HG03460 (cell line): ENCODE measurements at regions not wholly inside any gene's neighbourhood (a gene's known extent, or its start where the extent isn't known, plus 50 kb on each side); places are given as distances from the start of the nearest gene placed in this dataset.

Experiments
- ATAC-seq: cut with Tn5 transposase; IDR thresholded peaks from one replicate; pipeline ENCODE4 v1.9.1; 2021; ENCODE audit not compliant: unreplicated experiment

DNA sequence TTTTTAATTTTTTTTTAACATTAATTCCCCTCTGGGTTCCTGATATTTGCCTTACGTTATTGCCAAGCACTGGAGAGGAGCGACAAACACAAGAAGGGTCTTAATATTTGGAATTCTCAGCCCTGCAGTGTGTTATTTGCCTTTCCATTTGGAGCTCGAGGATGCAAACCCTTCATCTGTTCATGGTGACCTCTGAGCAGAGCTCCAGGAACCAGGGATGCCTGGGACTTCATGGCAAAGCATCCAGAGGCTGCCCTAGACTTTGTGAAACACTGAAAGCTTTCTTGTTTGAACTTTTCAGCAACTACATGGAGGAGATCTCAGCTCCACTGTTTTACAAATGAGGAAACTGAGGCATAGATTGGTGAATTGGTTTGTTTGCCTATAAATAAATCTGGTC, 254.2 kb downstream of the CBLN1 start:
- ATAC-seq, result no peak

DNA sequence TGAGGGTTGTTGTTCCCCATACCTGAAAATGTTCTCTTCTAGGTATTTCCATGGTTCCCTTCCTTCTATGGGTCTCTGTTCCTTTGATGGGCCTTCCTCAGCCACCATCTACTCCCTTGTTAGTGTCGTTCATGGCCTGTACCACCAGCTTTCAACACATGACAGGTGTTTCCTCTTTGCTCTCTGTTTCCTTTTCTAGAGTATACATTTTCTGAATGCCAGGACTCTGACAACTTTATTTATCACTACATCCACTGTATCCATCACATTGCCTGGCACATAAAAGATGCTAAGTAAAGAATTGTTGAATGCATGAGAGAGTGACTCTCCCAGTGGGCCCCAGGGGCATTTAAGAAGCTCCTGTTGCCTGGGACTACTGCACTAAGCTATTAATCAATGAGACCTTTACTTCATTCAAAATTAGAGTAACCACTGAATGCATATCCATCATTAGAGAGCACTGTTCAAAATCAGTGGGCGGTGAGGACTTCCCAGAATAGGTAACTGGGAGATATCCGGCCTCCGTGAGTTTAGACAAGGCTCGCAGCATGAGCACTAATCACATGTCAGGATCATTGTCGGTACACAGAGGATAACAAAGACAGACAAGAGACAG, 255.0 kb downstream of the CBLN1 start:
- no peak for ATAC-seq

DNA sequence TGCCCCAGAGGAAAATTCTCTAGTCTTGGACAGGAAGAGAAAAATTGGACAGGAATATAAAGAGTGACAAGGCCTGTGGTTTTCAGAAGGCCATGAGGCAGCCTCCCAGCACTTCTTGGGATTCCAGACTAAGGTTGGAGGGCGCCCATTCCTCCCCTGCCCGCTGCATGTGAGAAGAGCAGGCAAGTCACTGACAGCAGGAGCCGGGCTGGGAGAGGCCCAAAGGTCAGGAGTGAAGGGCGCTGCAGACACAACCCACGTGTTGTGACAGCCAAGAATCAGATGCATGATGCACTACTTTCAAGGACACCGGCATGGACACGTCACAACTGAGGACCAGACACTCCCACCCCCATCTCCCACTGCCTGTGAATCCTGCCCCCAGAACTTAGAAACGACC, 256.7 kb downstream of the CBLN1 start:
- no peak for ATAC-seq

DNA sequence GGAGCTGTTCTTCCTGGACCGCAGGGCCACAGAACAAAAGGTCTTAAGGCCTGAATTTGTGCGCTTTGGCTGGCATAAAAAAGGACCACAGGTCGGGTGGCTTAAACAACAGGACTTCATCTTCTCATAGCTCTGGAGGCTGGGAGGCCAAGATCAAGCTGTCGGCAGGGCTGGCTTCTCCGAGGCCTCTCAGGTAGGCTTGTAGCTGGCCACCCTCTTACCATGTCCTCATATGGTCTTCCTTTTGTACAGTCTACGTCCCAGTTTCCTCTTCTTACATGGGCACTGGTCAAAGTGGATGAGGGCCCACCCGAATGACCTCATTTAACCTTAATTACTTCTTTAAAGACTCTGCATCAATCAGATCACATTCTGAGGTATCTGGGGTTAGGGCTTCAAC, 257.6 kb downstream of the CBLN1 start:
- no peak for ATAC-seq

DNA sequence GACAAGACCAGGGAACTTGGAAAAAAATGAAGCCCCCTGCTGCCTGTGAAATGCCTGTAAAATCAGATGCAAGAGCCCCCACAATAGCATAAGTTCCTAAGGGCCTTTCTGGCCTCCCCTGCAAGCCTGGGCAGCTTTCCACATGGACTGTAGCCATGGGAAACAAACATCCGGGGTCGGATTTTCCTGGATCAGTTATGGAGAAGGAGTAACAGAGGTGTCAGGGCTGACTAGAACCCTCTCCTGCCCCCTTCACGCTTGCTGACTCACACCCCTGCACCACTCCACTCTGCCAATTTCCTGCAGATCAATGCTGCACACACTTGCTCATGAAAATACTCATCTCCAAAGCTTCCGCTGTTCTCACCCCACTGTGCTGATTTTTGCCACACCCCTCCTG, 258.6 kb downstream of the CBLN1 start:
- ATAC-seq, result no peak

DNA sequence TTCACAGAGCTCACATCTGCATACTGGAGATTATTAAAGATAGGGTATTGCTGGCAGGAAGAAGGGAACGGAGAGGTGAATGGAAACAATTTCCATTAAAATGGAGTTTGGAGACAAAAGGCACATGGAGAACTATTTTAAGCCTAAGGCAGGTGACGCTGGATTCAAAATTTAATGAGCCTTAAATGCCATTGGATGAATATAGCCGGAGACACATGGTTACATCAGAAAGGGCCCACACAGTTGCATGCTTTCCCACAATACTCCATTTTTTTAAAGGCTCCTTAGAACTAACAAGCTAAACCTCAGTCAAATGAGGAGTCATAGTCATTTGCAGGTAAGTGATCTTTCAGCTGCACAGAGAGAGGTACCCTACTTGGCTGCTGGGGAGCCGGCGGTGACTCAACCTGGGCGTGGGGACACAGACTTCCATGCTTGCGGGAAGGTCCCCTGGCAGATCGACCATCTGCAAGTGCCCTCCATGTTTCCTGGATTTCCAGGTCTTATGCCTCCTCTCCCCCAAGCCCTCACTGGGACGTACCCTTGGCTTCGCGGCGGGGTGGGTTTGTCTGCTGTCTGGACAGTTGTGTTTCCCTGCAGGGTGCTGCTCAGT, 259.2 kb downstream of the CBLN1 start:
- no peak for ATAC-seq

DNA sequence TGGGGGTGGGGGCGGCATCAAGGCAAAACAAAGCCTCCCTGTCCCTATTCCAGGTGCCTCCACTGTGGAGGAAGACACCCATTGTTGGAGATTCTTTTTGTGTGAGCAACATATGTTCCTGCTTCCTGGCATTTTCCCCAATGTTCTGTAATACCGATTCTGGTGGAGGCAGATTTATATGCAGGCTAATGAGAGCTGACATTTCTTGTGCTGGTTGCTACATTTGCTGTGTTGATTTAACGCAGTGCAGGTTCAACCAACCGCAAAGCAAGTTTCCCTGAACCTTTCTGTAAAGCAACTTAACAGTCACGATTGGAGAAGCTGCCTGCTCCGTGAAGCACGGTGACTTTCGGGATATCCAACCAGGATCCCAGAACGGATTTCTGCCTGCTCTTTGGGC, 260.5 kb downstream of the CBLN1 start:
- no peak for ATAC-seq

DNA sequence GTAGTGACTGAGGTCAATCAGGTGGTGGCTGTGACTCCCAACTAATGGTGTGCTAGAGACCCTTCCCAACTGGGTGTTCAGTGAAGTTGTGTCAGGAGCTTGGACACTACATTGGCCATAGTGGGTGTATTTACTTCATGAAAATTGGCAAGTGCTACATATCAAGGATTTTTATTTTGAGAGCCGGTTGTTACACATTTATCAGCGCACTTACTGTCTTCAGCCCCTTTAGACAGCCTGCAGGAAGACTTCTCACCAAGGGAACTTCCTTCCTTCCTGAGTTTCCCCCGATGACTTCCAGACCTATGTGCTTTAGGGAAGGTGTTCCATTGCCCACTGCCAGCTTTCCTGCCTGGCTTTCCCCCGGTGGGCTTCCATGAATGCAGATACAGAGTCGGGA, 261.2 kb downstream of the CBLN1 start:
- no peak for ATAC-seq

DNA sequence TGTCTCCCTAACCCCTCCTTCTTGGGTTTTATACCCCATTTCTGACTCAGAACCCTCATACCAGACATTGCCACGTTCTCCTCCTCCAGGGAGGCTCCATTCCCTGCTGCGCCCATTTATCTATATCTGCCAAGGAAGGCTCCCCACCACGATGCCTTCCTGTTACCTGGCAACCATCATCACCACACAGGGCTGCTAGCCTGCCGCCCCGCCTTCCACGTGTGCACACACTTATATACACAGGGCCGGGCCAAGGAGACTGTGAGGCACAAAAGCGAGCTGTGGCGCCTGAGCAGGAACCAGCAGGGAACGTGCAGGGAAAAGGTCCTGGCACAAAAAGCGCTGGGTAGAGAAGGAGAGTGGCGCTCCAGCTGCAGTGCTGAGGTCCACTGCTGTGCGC, 261.8 kb downstream of the CBLN1 start:
- no peak for ATAC-seq

DNA sequence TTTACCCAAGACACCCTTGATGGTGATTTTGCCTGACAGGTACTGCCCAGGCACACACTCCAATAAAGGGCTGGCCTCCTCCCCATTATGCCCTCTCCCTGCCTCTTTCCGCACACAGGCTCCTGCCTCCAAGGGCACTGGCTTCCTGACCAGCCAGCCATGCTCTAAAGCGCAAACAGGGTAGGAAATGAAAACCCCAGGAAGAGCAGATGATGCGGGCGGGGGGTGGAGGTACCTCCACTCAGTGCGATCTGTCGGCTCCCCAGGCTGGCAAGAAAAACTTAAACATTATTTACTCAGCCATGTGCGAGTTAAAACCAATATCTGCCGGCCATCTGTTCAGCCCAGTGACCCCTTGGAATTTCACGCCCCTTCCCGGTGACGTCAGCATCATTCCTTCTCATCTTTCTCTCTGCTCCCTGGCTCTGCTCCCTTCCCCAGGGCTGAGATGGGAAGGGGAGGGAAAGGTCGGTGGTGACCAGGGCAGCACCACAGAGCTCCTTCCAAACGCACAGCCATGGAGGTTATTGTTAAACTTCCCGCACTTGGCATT, 262.5 kb downstream of the CBLN1 start:
- ATAC-seq, result no peak

DNA sequence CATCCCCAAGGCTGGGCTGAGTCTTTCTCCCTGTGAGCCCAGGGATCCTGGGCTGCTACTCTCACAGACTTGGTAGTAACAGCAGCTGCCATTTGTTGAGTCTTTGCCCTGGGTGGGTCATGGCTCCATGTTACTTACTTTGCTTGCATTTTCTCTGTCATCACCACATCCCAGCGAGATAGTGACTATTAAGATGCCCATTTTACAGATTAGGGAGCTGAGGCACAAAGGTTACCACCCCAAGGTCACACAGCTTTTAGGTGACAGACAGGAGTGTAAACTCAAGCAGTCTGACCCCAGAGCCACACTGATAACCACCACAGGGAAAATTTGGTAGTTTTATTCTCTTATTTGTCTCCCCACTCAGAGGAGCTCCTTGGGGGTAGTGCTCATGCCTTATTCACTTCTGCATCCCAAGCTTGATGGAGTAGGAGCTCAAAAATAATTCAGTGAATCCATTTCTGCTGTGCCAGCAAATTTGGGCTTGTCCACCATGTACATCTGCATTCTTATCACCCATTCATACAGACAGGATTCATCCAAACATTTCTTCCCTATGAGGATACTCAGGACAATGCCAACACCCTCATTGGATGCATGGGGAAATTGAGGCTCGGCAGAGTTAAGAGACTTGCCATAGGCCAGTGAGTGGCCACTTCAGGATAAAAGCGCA, 263.2 kb downstream of the CBLN1 start:
- ATAC-seq, result no peak

DNA sequence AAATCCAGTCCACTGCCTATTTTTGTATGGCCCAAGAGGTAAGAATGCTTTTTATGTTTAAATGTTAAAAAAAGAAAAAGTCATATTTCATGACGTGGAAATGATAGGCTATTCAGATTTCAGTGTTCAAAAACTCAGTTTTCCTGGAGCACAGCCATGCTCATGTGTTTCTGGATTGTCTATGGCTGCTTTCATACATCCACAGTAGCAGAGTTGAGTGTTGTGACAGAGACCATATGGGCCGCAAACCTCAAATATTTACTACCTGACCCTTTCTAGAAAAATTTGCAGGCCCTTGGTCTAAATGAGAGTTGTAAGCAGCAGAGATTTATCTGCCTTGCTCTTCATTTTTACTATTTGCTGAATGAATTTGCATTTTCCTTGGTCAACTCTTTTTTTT, 264.1 kb downstream of the CBLN1 start:
- no peak for ATAC-seq

DNA sequence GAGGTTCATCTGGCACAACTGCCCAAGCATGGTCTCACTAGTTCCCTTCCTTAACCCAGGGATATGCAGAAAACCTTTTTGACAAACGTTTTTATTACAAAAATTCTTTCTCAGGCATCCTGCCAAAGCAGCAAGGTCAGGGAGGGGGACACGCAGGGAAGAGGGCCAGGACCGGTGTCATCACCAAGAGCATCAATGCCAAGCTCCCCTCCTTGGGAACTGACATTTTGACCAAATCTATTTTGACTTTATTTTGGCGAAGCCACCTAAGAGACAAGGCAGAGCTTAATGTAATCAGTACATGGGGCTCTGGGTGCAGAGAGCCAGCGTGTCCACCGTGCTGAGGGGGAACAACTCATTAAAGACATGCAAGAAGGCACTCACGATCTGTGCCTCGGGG, 265.2 kb downstream of the CBLN1 start:
- no peak for ATAC-seq

DNA sequence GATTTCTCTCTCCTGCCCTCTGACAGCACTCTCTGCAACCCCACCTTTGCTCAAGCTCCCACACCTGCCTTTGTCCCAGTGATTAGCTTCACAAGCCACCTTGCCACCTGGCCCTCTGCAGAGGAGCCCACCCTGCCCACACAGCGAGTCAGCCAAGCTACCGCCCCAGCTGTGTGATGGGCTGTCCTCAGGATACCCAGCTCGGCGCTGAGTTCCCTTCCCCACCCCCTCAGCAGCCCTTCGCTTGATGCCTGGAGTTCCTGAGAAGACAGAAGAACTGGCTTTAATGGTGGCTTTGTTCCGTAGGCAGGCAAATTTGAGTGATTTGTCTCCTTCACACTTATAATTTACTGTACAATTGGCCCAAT, 266.4 kb downstream of the CBLN1 start:
- ATAC-seq, result no peak

DNA sequence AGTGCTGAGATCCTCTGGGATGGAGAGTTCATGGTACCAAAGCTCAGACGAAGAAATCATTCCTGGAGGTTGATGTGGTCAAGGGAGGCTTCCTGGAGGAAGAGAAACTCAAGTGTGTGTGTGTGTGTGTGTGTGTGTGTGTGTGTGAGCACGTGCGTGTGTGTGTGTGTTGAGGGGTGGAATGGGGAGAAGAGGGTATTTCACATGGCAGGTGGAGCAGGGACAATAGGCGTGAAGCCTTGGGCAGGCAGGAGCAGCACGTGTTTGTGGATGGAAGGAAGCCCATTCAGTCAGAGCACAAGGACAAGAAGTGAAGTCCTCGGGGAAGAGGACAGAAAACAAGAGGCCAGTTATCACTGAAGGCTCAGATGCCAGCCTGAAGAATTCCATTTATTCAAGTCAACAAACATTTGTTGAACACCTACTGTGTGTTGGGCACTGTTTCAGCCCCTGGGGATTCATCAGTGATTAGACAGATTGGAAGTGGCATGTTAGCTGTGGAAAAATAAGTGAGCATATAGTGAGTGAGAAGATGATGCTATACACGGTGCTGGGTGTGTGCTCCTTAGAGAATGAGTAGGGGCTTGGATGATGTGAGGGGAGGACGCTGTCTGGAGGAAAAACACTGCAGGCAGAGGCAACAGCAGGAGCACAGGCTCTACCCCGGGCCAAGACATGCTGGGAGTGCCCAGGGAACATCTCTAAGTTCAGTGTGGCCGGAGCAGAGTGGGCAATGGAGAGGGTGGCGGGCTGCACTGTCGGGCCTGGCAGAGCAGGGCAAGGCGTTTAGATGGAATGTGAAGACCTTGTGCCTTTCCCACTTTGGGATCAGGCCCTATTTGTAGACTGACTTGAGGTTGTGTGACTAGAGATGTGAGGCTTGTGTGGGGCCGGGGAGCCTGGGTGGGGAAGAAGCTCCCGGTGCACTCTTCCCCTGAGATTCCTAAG, 267.1 kb downstream of the CBLN1 start:
- ATAC-seq, result no peak

DNA sequence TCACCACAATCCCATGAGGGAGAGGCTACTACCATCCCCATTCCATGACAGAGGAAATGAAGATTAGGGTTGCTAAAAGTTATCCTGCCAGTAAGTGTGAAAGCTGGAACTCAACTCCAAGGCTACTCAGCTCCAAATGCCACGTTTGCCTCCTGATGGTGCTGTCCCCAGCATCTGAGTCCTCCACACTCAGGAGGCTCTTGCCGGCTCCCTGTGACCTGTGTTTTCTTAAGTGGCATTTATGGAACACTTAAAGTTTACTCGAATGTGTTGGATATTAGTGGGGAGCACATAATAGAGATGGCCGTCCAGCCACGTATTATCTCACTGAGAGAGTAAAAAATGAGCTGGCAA, 267.9 kb downstream of the CBLN1 start:
- ATAC-seq, result no peak

DNA sequence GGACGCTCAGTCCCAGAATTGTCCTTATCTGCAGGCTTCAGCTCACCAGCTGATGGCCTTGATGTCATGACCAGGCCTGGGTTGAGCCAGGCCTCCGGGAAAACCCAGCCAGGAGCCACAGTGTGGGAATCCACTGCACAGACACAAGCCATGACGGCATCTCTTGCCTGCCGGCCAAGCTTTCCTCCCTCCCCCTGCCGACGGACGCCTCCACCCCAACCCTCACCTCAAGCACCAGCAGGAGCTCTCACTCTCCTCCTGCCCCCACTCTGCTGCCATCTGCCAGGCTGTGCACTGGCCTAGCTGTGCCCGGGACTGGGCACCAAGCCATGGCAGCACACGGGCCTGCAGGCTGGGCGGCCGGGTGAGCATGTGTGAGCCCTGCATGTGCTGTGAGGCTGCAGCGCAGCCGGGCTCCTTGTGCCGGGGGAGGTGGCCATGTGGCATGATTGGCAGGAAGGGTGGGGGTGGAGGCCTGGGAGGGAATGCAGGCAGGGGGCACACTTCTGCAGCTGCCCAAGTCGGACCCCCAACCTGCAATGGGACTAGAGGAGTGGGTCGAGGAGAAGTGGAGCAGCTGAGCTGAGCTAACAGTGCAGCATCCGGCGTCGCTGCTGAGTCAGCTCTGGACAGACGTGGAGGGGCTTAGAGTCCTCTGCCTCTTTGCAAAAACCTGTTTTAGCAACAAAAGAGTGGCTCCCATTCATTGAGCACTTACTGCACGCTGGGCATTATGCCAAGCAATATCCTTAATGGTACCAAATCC, 268.5 kb downstream of the CBLN1 start:
- no peak for ATAC-seq

DNA sequence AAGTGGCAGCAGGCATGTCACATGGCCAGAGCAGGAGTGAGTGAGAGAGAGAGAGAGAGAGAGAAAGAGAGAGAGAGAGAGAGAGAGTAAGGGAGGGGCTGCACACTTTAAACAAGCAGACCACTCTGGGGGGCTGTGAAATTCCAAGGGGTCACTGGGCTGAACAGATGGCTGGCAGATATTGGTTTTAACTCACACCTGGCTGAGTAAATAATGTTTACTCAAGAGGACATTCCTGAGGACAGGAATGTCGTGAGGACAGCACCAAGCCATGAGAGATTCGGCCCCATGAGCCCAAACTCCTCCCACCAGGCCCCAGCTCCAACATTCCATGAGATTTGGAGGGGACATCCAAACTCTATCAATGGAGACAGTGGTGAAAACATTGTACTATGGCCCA, 269.7 kb downstream of the CBLN1 start:
- no peak for ATAC-seq

DNA sequence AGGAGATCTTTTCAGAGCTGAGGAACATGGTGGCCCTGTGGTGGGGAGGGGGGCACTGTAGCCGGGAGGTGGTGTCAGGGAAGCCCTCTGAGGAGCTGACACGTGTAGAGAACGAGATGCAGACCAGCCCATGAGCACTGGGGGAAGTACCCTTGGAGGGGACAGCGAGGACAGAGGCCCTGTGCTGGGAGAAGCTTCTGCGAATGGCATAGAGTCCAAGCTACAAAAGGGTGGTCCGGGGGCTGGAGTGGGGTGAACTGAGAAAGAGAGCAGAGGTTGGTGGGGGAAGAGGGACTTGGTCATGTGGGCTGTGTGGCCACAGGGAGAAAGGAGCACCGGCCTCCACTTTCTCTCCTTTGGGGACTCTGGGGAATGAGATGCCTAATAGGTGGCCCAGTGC, 270.8 kb downstream of the CBLN1 start:
- ATAC-seq, result no peak

DNA sequence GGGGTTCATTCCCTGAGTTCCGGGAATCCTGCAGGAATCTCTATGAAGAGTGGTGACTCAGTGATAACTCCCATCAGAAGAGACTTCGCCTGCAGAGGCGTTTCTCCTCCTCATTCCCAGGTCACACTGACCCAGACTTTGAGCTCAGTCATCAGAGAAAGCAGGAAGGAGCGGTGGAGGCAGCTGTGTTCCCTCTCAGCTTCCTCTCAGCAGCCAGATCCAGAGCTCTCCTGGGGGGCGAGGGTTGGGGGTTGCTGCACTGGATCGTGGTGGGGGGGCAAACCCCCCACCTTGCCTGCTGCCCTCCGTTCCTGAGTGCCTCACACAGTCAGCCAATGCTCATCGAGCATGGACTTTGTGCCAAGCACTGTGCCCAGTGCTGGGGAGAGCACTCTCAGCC, 271.2 kb downstream of the CBLN1 start:
- ATAC-seq, result no peak

DNA sequence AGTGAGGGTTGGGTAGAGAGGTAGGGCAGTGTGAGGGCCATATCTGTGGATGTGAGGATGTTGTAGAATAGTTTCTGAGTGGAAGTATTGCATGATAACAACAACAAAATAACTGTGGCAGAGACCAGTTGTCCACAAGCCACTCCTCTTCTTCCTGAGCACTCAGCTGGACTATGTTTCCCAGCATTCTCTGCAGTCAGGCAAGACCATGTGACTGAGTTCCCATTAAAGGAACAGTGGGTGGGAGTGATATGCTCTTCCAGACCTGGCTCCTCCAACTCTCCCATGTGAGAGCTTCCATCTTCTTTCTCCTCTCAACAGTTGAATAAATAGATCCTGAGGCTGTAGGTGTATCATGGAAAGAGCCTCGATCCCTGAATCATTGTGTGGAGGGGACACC, 272.4 kb downstream of the CBLN1 start:
- no peak for ATAC-seq
